Neural cell (in vitro differentiated cells): ENCODE measurements at regions not wholly inside any gene's neighbourhood (a gene's known extent, or its start where the extent isn't known, plus 50 kb on each side); places are given as distances from the start of the nearest gene placed in this dataset.

Source experiments
- H2AFZ ChIP-seq: fragments of 200-600, 300-800 bp; sonication (generic), shearing (Covaris generic); 2 replicates; pipeline ENCODE4 v1.6.0; 2014; ENCODE audit warnings: low read depth, mild to moderate bottlenecking, antibody characterized with exemption, low read length, moderate library complexity
- H3F3A ChIP-seq: fragments of 200-600 bp; shearing (Covaris generic); 2 replicates; pipeline ENCODE4 v1.6.1; 2016; ENCODE audit warnings: mild to moderate bottlenecking, moderate library complexity, mixed read lengths, antibody characterized with exemption, low read length; ENCODE audit not compliant: insufficient read depth, poor library complexity, severe bottlenecking
- H3K27ac ChIP-seq: fragments of 200-600, 300-800 bp; sonication (generic), shearing (Covaris generic); 2 replicates; pipeline ENCODE4 v1.5.1; 2014; ENCODE audit warnings: mild to moderate bottlenecking, low read length, moderate library complexity
- H3K27me3 ChIP-seq: fragments of 300-800, 200-600 bp; sonication (generic), shearing (Covaris generic); 2 replicates; pipeline ENCODE4 v1.6.0; 2014; ENCODE audit warnings: mild to moderate bottlenecking, low read depth, low read length, moderate library complexity; ENCODE audit not compliant: insufficient read depth
- H3K36me3 ChIP-seq: fragments of 300-800, 200-600 bp; sonication (generic), shearing (Covaris generic); 2 replicates; pipeline ENCODE4 v1.5.1; 2014; ENCODE audit warnings: mild to moderate bottlenecking, antibody characterized with exemption, low read length, moderate library complexity; ENCODE audit not compliant: insufficient read depth
- H3K4me2 ChIP-seq: fragments of 300-800, 200-600 bp; sonication (generic), shearing (Covaris generic); 2 replicates; pipeline ENCODE4 v1.6.0; 2014; ENCODE audit warnings: mild to moderate bottlenecking, low read length
- H3K4me3 ChIP-seq: fragments of 300-800, 200-600 bp; sonication (generic), shearing (Covaris generic); 2 replicates; pipeline ENCODE4 v1.5.1; 2014; ENCODE audit warnings: mild to moderate bottlenecking, low read length, moderate library complexity
- H3K79me2 ChIP-seq: fragments of 200-600 bp; shearing (Covaris generic); replicated peaks from 2 replicates; pipeline ENCODE4 v1.6.0; 2014; ENCODE audit warnings: mild to moderate bottlenecking, low read length, moderate library complexity; ENCODE audit not compliant: insufficient read depth
- H3K9ac ChIP-seq: fragments of 300-800, 200-600 bp; sonication (generic), shearing (Covaris generic); 2 replicates; pipeline ENCODE4 v1.6.1; 2016; ENCODE audit warnings: mild to moderate bottlenecking, low read length, mixed read lengths
- H3K9me2 ChIP-seq: fragments of 200-600 bp; shearing (Covaris generic); 2 replicates; pipeline ENCODE4 v1.6.1; 2016; ENCODE audit warnings: mild to moderate bottlenecking, low read length, mixed read lengths; ENCODE audit not compliant: insufficient read depth
- H3K9me3 ChIP-seq: fragments of 200-600, 300-800 bp; sonication (generic), shearing (Covaris generic); 2 replicates; pipeline ENCODE4 v1.6.1; 2016; ENCODE audit warnings: mild to moderate bottlenecking, mixed run types, low read length, moderate library complexity, mixed read lengths
- H4K20me1 ChIP-seq: fragments of 200-600 bp; shearing (Covaris generic); 2 replicates; pipeline ENCODE4 v1.6.1; 2016; ENCODE audit warnings: mild to moderate bottlenecking, mixed run types; ENCODE audit not compliant: insufficient read depth
- CTCF ChIP-seq: fragments of 450-650 bp; IDR thresholded peaks from 2 replicates; pipeline ENCODE4 v1.5.1; 2014; ENCODE audit warnings: antibody characterized with exemption, mild to moderate bottlenecking, moderate library complexity; ENCODE audit not compliant: poor library complexity, severe bottlenecking
- EP300 ChIP-seq: fragments of 450-650 bp; conservative IDR thresholded peaks from 2 replicates; pipeline ENCODE4 v1.6.1; 2014; ENCODE audit warnings: antibody characterized with exemption, mild to moderate bottlenecking, moderate library complexity; ENCODE audit not compliant: poor library complexity, severe bottlenecking
- EZH2 ChIP-seq: fragments of 200-600, 300-800 bp; shearing (Covaris generic), sonication (generic); IDR thresholded peaks from 2 replicates; pipeline ENCODE4 v1.6.1; 2014; ENCODE audit warnings: antibody characterized with exemption, low read length, borderline replicate concordance, mild to moderate bottlenecking; ENCODE audit not compliant: insufficient read depth, poor library complexity, severe bottlenecking
- MXI1 ChIP-seq: fragments of 450-650 bp; conservative IDR thresholded peaks from 2 replicates; pipeline ENCODE4 v1.6.1; 2014; ENCODE audit warnings: antibody characterized with exemption, mild to moderate bottlenecking; ENCODE audit not compliant: poor library complexity, severe bottlenecking
- POLR2AphosphoS5 ChIP-seq: IDR thresholded peaks from 2 replicates; pipeline ENCODE4 v1.6.1; 2012
- RAD21 ChIP-seq: fragments of 450-650 bp; conservative IDR thresholded peaks from 2 replicates; pipeline ENCODE4 v1.6.1; 2014; ENCODE audit warnings: antibody characterized with exemption, mild to moderate bottlenecking, moderate library complexity
- REST ChIP-seq: IDR thresholded peaks from 2 replicates; pipeline ENCODE4 v1.6.1; 2012; ENCODE audit warnings: borderline replicate concordance
- SMC3 ChIP-seq: fragments of 450-650 bp; conservative IDR thresholded peaks from 2 replicates; pipeline ENCODE4 v1.6.1; 2014; ENCODE audit warnings: antibody characterized with exemption, mild to moderate bottlenecking, moderate library complexity; ENCODE audit not compliant: poor library complexity
- TAF1 ChIP-seq: IDR thresholded peaks from 2 replicates; pipeline ENCODE4 v1.6.1; 2012; ENCODE audit warnings: low read depth

- no peaks in the 10 kb centered on the region for H3K79me2 ChIP-seq
- no peaks in the 10 kb centered on the region for H3K9me3 ChIP-seq
- no peak overlapping the region for H3K27ac ChIP-seq
- TF ChIP-seq CTCF (no peak), POLR2AphosphoS5 (no peak), MXI1 (no peak), EP300 (no peak), REST (no peak), RAD21 (no peak), SMC3 (no peak), TAF1 (no peak), EZH2 (no peak)
- H3K36me3 ChIP-seq, result no peaks in the 10 kb centered on the region
- H3K4me3 ChIP-seq, result no peak overlapping the region
- no peaks in the 10 kb centered on the region for H3F3A ChIP-seq
- no peaks in the 10 kb centered on the region for H3K9me2 ChIP-seq
- H2AFZ ChIP-seq, result no peak overlapping the region
- H3K4me2 ChIP-seq, result no peak overlapping the region
- H3K27me3 ChIP-seq, result no peaks in the 10 kb centered on the region
- H4K20me1 ChIP-seq, result no peaks in the 10 kb centered on the region
- H3K9ac ChIP-seq, result no peak overlapping the region
Observed at GRCh38 chr20:5369629-5370028, 52.9 kb upstream of the PROKR2 start.
